ENCODE measurements at regions not wholly inside any gene's neighbourhood (a gene's known extent, or its start where the extent isn't known, plus 50 kb on each side); places are given as distances from the start of the nearest gene placed in this dataset.

DNA sequence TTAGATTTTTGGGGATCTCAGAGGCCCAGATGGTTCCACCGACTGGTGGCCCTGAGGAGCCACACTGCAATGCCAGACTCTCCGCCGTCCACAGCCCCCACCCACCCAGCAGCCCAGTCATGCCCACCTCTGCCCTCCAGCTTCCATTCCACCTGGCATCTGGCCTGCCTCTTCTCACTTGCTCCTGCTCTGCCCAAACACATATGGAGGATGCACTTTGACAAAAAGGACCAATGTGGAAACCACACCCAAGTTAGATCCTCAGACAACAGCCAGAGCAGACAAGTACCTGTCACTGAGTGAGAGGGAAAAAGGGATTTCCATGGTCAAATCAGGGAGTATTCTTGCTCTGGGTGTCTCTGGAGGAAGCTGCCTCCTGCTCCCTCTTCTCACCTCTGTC is 120.6 kb upstream of the NXT1 start:
- DNase-seq, result no peak

DNA sequence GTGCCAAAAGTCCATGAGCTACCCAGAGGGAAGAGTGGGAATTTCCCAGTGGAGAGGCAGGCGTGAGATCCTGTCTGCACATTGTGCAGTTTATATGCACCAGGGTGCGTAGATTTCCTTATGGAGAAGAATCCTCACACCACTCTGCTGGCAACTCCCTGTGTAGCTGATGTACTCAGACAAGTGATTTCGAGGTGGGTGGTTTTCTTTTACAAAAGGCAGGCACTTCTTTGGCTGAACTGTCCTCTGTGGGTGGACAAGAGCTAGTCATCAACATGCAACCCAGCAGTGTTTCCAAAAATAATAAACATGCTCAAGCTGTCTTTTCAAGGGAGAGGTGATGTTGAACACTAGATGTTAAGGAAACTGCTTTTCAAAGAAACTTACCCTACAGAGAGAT is 121.7 kb upstream of the NXT1 start:
- DNase-seq, result peak; percentile 72 to 90

DNA sequence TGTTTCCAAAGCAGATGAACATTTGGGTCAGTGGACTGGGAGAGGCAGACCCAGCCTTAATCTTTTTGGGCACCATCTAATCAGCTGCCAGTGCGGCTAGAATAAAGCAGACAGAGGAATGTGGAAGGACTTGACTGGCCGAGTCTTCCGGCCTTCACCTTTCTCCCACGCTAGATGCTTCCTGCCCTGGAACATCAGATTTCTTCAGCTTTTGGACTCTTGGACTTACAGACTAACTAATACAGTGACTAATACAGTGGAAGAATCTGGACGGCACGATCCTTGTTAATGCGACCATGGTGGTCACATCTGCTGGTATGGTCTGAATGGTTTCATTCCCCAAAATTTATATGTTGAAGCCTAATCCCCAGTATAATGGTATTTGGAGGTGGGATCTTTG is 122.6 kb upstream of the NXT1 start:
- DNase-seq, result no peak

DNA sequence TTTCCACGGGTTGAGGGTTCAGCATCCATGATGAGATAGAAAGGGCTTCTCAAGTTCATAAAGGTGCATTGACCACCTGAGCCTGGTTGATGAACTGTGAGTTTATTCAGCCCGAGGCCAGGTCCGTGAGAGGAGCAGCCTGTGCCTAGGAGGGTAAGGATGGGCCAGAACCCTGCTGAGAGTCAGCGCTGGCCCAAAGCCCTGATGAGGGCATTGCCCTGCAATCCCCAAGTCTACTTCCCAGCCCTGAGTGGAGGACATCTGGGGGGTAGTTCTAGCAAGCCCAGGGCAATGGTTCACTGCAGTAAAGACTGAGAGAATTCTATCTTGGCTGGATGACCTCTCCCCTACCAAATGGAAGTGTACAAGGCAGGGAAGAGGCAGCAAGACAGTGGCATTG is 123.3 kb upstream of the NXT1 start:
- DNase-seq, result no peak

DNA sequence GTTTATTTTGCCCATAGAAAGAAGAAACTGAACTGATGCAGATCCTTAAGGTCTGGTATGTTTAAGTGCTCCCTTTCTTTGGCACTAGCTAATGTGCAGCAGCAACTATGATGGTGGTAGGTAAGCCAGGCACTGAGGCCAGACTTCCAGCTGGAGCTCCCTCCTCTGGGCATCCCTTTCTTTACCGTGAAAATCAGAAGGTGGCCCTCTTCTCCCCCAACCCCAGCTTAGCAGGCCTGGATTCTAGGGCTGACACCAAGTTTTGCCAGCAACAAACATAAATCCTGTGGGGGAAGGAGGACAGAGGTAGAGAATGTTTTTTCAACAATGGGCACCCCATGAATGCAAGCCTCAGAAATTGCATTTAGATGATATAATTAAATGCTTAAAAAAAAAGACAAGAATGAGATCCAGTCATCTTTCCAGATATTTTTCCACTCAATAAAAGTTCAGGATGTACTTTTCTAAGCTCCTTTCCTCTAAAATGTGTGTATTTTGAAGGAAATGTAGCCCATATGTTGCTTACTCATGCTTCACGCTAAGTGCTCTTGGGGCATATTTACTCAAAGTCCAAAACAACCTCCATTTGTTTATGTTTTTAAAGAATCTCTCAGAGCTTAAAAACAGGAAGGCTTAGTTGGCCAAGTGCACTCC is 123.9 kb upstream of the NXT1 start:
- no peak for DNase-seq

DNA sequence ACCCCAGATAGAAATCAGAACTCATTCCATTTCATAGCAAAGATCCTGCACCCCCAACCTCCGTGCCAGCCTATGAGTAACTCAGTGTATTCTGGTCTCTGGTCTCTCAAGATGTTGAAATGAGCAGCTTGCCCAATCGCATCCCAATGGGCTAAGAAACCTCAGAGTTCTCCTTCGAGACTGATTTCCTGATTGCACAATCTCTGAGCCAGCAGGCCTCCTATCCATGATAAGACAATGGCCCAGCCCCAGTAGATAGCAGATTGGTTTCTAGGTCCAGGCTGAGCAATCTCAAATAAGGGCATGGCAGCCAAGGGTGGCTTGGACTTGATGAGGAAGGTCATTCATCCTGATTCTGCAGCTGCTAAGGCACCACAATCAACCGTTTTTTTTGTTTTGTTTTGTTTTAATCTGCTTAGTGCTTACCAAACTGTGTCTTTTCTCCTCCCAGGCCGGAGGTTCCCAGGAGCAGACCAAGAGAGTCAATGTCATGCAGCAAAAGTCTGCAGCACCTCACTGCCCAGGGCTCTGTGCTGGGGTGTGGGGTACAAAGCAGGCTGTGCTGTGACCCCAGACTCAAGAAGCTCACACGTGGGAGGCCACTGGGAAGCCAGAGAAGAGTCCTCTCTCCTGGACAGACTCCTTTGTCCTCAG is 125.1 kb upstream of the NXT1 start:
- peak; percentile 98 for DNase-seq

DNA sequence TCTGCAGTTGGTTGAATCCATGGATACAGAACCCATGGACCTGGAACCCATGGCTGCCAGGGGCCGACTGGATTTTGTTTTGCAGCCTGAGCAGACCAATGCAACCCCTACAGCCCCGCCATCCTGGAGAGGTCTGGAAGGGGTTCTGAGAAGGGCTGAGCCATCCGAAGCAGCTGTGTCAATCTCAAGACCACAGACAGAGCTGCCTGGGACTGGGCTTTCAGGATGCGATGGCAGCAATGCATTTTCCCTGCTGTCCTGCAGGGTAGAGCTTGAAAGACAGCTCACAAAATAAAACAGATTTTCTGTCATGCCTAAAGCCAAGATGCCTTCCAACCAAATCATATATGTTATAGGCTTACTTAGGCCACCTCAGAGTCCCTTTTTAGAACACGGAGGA is 125.8 kb upstream of the NXT1 start:
- DNase-seq, result no peak

DNA sequence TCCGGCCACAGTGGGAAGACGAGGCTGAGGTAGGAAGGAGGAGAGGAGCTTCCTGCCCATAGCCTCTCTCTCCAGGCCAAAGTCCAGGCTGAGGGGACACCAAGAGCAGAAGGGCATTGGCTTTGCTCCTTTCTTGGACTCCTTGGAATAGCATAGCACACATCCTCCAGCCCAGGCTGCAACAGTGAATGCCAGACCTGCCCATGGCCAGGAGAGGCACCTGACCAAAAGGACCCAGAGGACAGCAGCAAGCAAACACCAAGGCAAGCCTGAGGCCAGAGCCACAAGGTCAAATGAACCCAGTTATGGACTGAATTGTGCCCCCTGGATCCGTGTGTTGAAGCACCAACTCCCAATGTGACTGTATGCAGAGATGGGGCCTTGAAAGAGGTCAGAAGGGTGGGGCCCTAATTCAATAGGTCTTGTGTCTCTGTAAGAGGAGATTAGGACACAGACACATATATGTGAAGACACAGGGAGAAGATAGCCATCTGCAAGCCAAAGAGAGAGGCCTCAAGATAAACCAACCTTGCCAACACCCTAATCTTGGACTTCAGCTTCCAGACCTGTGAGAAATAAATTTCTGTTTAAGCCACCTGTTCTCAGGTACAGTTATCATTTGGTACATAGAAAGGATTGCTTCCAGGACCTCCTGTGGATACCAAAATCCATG is 126.5 kb upstream of the NXT1 start:
- no peak for DNase-seq

DNA sequence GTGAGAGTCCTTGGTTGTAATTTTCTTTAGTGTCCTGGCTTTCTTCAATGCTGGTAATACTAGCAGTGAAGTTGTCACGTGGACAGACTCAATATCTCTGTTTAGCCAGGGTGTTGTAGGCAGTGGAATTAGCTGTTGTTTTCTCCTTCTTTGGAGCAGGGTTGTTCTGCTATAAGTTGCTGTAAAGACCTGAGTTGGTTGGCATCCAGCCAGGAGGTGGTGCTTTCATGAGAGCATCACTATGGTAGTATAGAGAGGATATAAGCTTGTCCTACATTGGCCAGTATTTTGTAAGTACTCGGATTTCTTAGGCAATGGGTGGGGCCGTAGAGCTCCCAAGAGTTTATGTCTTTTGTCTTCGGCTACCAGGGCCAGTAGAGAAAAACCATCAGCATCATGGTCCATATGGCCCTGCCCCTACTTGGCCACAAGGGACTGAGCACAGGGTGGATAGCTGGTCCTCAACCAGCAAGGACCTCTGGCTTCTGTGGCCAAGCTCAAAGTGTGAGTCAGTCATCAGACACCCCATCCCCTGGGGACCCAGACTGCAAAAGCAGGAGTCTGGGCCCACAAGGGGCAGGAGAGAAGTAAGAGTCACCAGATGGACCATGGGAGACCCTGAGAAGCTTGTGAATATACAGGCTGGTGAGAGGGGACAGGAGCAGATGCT is 127.9 kb upstream of the NXT1 start:
- DNase-seq, result no peak

DNA sequence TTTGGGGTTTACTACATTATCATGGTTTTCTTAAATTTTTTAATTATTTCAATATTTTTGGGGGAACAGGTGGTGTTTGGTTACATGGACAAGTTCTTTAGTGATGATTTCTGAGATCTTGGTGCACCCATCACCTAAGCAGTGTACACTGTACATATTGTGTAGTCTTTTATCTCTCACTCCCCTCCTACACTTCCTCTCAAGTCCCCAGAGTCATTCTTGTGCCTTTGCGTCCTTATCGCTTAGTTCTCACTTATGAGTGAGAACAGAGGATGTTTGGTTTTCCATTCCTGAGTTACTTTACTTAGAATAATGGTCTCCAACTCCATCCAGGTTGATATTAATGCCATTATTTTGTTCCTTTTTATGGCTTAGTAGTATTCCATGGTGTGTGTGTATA is 130.9 kb upstream of the CD93 start:
- DNase-seq, result no peak

DNA sequence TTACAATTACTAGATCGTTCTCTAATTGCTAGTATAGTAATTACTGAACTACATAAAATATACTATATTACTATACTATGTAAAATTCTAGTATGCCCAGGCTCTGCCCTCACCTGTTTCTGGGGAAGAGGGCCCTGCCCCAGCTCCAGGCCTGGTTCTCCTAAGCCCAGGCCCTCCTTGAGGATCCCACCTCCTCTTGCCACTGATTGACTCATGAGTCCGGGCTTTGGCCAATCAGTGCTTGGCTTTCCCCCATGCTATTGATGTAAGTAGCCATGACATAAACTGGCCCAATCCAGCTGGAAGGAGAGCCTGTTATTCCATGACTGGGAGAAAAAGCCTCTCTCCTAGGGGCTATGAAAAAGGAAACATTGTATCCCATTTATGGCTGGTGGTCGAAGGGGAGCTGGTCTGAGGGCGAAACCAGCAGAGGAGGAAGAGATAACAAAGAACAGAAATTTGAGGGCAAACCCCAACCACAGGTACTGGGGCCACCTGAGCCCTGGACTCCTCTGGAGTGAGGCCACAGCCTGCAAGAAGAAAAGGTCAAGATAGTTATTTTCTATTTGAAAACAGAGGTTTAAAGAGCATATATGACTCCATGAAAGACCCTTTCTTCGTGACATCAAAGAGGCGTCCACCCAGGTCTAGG is 129.3 kb upstream of the CD93 start:
- DNase-seq, result no peak

DNA sequence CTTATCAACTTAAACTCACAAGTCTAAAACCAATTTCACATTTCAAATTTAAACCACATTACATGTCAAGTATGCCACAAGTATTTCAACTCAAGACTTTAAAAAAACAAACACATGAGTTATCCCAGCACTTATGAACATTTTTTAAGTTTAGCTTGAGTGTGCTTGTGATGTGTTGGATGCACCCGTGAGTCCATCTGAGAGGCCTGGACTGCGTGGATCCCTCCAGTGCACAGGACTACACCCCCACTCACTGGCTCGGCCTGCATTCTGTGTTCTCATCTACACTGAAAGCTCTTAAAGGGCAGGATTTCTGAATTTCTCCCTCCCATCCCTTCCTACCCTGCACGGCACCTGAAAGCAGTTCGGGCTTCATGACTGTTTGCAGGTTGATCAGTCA is 128.8 kb upstream of the CD93 start:
- DNase-seq, result no peak

DNA sequence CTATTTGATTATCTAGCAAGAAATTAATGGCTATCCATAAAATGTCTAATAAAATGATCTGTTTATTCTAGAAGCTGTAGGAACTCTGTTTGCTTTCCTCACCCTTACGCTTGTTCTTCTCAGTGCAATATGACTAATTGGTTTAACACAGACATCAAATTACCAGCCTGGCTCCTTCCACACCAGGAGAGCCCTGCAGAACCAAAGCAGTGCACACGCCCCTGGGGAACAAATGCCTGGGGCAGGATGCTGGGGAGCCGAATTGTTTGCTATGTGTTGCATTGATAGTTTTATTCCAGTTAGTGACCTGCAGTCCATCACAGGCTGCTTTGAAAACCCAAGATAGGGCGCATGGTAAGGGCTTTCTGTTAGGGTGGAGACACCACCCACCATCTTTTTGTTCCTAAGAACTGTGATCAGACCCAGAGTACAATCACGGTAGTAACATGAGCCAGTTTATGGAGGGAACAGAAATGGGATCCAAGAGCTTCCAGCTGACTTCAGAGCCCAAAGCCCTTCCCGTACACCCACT is 126.4 kb upstream of the CD93 start:
- DNase-seq, result no peak

DNA sequence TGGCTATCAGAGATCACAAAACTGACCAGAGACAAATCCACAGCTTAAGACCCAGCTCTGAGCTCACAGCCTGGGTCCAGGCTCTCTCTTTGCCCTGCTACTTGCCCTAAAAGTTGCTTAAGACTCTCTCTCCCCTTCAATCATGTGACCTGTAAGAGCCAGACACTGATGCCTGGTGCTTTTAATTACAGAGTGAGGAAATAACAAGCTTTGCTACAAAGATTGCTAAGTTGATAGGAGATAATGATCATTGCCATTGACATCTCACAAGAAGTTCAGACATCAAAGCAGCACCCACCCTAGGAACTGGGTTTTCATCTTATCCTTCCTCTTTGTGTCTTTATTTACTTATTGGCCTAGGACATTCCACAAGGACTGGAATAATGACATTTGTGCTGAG is 125.9 kb upstream of the CD93 start:
- DNase-seq, result no peak

DNA sequence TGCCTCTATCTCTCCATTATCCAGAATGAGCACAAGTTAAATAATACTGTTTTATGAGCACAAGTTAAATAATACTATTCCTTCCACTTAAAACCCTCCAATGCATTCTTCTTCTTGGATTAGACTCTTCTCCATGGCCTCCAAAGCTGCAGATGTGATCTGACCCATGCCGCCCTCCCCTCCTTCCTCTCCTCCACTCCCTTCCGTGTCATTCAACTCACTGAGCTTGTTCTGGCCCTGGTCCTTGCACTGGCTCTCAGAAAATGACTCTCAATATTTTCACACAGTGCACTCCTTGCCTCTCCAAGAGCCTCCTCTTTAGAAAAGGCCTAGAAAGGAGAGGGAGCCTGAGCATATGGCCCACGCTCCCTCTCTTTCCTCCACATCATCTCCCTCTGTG is 125.0 kb upstream of the CD93 start:
- DNase-seq, result no peak

DNA sequence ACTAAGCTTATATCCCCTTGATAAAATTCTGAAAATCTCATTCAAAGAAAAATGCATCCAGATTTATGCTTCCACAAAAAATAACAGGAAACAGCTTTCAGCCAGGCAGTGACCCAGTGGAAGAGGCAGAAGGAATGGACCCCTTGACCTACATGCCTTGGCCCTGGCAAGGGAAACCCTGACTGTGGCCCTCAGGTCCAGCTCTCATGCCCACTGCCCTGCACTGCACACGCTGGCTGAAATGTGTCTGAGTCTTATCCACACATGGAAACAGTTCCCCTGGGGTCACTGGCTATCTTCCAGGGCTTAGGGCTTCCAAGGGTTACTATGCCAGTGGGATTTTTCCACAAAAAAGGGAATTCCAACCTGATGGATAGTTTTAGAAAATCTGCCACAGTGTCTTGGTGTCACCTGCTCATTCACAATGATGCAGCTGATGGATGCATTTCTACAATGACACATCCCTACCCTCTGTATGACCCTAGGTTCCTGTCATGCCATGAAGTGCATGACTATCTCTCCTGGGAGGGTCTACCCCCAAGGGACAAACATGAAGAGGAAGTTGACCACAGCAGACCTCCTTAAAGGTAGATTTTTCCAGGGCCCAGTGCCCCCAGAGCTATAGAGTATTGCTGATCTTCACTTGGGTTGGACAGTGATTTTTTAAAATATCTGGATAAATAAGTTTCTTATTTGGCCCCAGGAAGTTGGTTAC is 121.9 kb upstream of the CD93 start:
- no peak for DNase-seq

DNA sequence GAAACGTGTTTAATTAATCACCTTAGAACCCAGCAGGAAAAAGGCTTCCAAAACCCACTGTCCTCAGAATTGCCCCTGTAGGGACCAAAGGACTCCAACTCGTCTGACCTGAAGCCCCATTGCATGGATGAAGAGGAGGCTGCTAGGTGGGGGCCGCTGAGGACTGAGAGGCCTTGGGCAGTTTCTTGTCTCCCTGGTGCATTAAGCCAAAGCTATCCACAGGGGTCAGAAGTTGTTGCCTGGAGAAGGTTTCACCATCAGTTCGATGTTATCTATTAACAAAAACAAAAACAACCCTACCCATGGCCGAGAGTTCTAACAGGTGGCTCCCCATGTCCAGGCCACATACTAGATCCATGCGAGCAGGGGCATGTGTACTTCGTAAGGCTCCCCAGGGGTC is 120.9 kb upstream of the CD93 start:
- DNase-seq, result no peak

DNA sequence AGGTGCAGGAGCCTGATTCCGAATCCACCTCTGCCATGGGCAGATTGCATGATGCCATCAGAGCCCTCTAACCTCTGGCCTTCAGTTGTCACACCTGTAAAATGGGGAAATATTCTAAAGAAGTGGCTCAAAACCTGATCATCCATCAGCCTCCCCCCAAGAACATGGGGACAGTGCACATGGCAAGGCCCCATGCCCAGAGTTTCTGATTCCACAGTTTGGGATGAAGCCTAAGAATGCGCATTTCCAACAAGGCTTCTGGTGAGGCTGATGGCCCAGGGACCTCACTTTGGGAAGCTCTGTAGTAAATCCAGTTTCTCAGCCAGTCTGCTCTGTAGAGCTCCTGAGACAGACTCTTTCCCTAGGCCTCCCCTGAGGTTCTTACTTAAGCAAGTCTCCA is 119.9 kb upstream of the CD93 start:
- no peak for DNase-seq

DNA sequence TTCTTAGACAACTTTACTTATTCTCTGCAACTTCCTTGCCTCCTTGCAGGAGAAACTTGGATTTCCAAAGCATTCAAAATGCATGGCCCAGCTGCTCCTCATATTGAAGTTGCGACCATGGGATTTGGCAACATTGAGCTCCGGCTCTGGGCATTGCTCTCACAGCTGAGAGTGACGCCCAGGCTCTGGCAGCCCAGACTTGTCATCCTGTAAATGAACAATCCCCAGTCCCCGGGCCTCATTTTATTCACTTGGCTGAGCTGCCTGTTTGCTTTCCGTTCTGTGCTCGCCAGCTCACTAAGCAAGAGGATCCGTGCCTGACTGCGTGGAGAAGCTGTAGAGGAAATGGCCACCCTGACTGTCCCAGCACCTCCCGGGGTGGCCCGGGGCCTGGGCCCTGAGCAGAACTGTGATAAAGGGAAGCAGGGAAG is 119.5 kb upstream of the CD93 start:
- DNase-seq, result no peak

DNA sequence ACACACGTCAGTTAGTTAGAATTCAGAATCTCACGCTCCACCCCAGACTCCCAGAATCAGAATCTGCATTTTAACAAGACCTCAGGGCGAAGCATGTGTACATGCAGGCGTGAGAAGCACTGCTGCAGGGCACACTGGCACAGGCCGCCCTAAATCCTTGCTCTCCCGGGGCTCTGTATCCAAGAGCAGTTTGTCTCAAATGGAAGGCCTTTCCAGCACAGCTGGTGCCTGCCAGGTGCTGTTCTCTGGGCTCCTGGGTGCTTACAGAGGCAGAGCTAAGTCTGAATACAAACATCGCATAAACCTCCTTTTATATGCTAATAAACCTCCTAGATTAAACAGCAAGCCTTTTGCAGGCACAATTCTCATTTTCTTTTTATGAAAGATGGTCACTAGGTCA is 119.1 kb upstream of the CD93 start:
- no peak for DNase-seq

DNA sequence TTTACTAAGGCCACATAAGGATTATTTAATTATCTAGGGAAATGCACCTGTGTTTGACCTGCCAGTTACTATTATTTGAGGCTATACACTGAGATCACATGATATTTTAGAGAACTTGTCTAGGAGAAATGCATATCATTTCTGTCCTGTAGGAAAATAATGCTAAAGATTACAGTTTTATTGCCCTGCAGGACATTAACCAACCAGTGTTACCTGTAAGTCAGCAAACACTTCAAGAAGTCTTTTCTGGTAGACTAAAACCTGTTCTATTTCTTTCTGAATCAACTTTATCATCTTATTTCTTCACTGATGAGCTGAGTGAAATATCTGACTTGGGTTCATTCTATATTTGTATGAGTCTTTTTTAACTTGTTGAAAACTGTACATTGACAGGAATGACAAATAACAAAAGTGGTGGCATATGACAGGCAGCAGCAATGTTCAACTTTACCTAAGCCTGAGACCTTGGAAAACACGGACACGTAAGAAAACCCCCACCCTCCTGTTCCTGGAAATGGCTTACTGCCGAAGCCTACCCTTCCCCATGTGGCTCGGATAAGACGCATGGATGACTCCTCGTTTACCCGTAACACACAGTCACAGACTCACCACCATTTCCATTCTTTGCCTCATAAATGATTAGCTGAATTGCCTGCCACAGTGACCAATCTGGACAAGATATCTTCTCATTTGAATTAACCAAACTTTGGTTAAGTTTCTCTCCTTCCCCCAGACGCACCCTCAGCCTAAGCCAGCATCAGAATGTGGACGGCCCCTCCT is 118.0 kb upstream of the CD93 start:
- DNase-seq, result no peak

DNA sequence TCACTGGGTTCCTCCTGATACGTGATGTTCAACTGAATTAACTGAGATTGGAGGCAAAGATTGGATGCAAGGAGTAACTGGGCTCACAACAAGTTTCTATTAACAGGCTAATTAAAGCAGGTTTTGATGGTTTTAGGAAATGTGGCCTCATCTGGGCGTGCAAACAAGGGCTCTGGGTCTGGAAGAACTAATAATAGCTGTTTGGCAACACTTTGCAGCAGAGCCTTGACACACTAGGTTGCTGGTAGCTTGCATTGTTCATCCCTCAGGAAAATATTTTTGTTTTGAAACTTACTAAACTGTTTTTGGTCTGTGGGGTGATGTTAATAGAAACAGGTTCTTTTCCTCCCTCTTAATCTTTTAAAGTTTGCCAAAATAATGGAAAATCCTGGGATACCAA is 117.2 kb upstream of the CD93 start:
- no peak for DNase-seq
